Liver (tissue), 8 donors: ENCODE measurements at regions not wholly inside any gene's neighbourhood (a gene's known extent, or its start where the extent isn't known, plus 50 kb on each side); places are given as distances from the start of the nearest gene placed in this dataset.

Source experiments
- DNase-seq: peaks from one replicate; pipeline ENCODE4 v3.0.0-alpha.2; 2017; ENCODE audit warnings: low spot score
- H3K27ac ChIP-seq, 2 donors: one replicate each; pipeline ENCODE4 v1.7.0; 2013; ENCODE audit warnings: inconsistent platforms in 2 of 2, low read length in 2 of 2, control low read depth in 1 of 2, low read depth in 1 of 2, mild to moderate bottlenecking in 1 of 2
- H3K27me3 ChIP-seq, 4 donors: one replicate each; pipeline versions ENCODE4 v1.6.1 to v1.7.0; 2013; ENCODE audit warnings: low read length in 3 of 4, inconsistent platforms in 1 of 4, mild to moderate bottlenecking in 1 of 4, moderate library complexity in 1 of 4; ENCODE audit not compliant: control insufficient read depth in 4 of 4, insufficient read depth in 4 of 4
- H3K36me3 ChIP-seq, 4 donors: one replicate each; pipeline versions ENCODE4 v1.6.1 to v1.7.0; 2013; ENCODE audit warnings: low read length in 3 of 4, mild to moderate bottlenecking in 3 of 4, low read depth in 1 of 4, moderate library complexity in 1 of 4; ENCODE audit not compliant: control insufficient read depth in 4 of 4, insufficient read depth in 3 of 4
- H3K4me1 ChIP-seq, 4 donors: one replicate each; pipeline versions ENCODE4 v1.6.1 to v1.7.0; 2013; ENCODE audit warnings: low read length in 3 of 4, mild to moderate bottlenecking in 3 of 4, moderate library complexity in 1 of 4; ENCODE audit not compliant: control insufficient read depth in 4 of 4, insufficient read depth in 4 of 4
- H3K4me3 ChIP-seq, 3 donors: one replicate each; pipeline versions ENCODE4 v1.6.1 to v1.7.0; 2013; ENCODE audit warnings: low read length in 3 of 3, control low read depth in 1 of 3, low read depth in 1 of 3, mild to moderate bottlenecking in 1 of 3
- H3K9ac ChIP-seq, 2 donors: one replicate each; pipeline ENCODE4 v1.7.0; 2013; ENCODE audit warnings: low read length in 2 of 2, mild to moderate bottlenecking in 2 of 2, moderate library complexity in 2 of 2, control low read depth in 1 of 2, low read depth in 1 of 2
- H3K9me3 ChIP-seq, 4 donors: one replicate each; pipeline versions ENCODE4 v1.6.1 to v1.7.0; 2013; ENCODE audit warnings: low read length in 3 of 4; ENCODE audit not compliant: control insufficient read depth in 4 of 4
- ATF3 ChIP-seq: IDR thresholded peaks from 2 replicates; pipeline ENCODE4 v1.6.1; 2016; ENCODE audit warnings: antibody characterized with exemption
- CTCF ChIP-seq: fragments of 150-350 bp; IDR thresholded peaks from 2 replicates; pipeline ENCODE4 v1.5.1; 2017; ENCODE audit warnings: improper control_type of control experiment, low read depth, low read length; ENCODE audit not compliant: missing input control
- EGR1 ChIP-seq, 2 donors: IDR thresholded peaks; 2 replicates each; pipeline ENCODE4 v1.6.1; 2016 to 2018; ENCODE audit warnings: antibody characterized with exemption in 2 of 2, low read depth in 2 of 2
- FOXA1 ChIP-seq: IDR thresholded peaks from 2 replicates; pipeline ENCODE4 v1.6.1; 2016; ENCODE audit warnings: antibody characterized with exemption
- FOXA2 ChIP-seq: IDR thresholded peaks from 2 replicates; pipeline ENCODE4 v1.6.1; 2016; ENCODE audit warnings: antibody characterized with exemption
- GABPA ChIP-seq, 2 donors: IDR thresholded peaks in 1 of 2; conservative IDR thresholded peaks in 1 of 2; 2 replicates each; pipeline ENCODE4 v1.6.1; 2016; ENCODE audit warnings: antibody characterized with exemption in 2 of 2, mild to moderate bottlenecking in 1 of 2, moderate library complexity in 1 of 2
- HNF4A ChIP-seq, 2 donors: conservative IDR thresholded peaks; 2 replicates each; pipeline ENCODE4 v1.6.1; 2016; ENCODE audit warnings: antibody characterized with exemption in 2 of 2, mild to moderate bottlenecking in 2 of 2
- HNF4G ChIP-seq: IDR thresholded peaks from 2 replicates; pipeline ENCODE4 v1.6.1; 2016; ENCODE audit warnings: antibody characterized with exemption
- JUND ChIP-seq, 2 donors: IDR thresholded peaks; 2 replicates each; pipeline ENCODE4 v1.6.1; 2016; ENCODE audit warnings: antibody characterized with exemption in 2 of 2
- NR2F2 ChIP-seq: IDR thresholded peaks from 2 replicates; pipeline ENCODE4 v1.6.1; 2016; ENCODE audit warnings: antibody characterized with exemption
- RAD21 ChIP-seq, 2 donors: IDR thresholded peaks; 2 replicates each; pipeline ENCODE4 v1.6.1; 2016; ENCODE audit warnings: antibody characterized with exemption in 2 of 2, mild to moderate bottlenecking in 2 of 2
- REST ChIP-seq: IDR thresholded peaks from 2 replicates; pipeline ENCODE4 v1.6.1; 2016; ENCODE audit warnings: antibody characterized with exemption, mild to moderate bottlenecking
- RXRA ChIP-seq, 2 donors: IDR thresholded peaks; 2 replicates each; pipeline ENCODE4 v1.6.1; 2017 to 2018; ENCODE audit warnings: antibody characterized with exemption in 2 of 2, mild to moderate bottlenecking in 1 of 2
- SP1 ChIP-seq: IDR thresholded peaks from 2 replicates; pipeline ENCODE4 v1.6.1; 2018; ENCODE audit warnings: antibody characterized with exemption, mild to moderate bottlenecking
- TAF1 ChIP-seq: conservative IDR thresholded peaks from 2 replicates; pipeline ENCODE4 v1.6.1; 2016; ENCODE audit warnings: antibody characterized with exemption, mild to moderate bottlenecking
- YY1 ChIP-seq: IDR thresholded peaks from 2 replicates; pipeline ENCODE4 v1.6.1; 2016; ENCODE audit warnings: antibody characterized with exemption, mild to moderate bottlenecking
- ZBTB33 ChIP-seq: IDR thresholded peaks from 2 replicates; pipeline ENCODE4 v1.6.1; 2016; ENCODE audit warnings: antibody characterized with exemption
- WGBS: extraction: QIAGEN DNeasy Blood & Tissue Kit; methylation state at CpG from one replicate; pipeline ENCODE4 v1.1.7; 2013; 5-methylcytosine and 5-hydroxymethylcytosine counted together
- donor health status: healthy.
- donor health status: healthy.
- donor health status: healthy.
- donor health status: healthy.
- donor health status: healthy.

- no peaks in the 10 kb centered on the region for H3K4me1 ChIP-seq
- H3K4me3 ChIP-seq: no peak overlapping the region
- DNase-seq: no peak
- H3K9ac ChIP-seq: no peak overlapping the region
- H3K9me3 ChIP-seq: no peaks in the 10 kb centered on the region
- no peak for TF ChIP-seq CTCF
- no peak for TF ChIP-seq TAF1
- TF ChIP-seq HNF4G: no peak
- no peak for TF ChIP-seq EGR1 (IDR thresholded peaks at IDR 0.05; ENCODE audit: low read depth in 2 of 2)
- TF ChIP-seq NR2F2: no peak
- TF ChIP-seq ZBTB33: no peak
- no peak for TF ChIP-seq FOXA1
- TF ChIP-seq ATF3: no peak
- TF ChIP-seq SP1: no peak
- TF ChIP-seq REST: no peak
- H3K27me3 ChIP-seq: no peaks in the 10 kb centered on the region
- H3K36me3 ChIP-seq: no peaks in the 10 kb centered on the region
- no peak overlapping the region for H3K27ac ChIP-seq
These were observed 126.6 kb upstream of the PRKD1 start for GRCh38 chr14:30054201-30054600.

- Histone ChIP-seq H3K9me3 (no peaks in the 10 kb centered on the region), H3K4me3 (no peak overlapping the region), H3K27me3 (no peaks in the 10 kb centered on the region), H3K9ac (no peak overlapping the region), H3K36me3 (no peaks in the 10 kb centered on the region), H3K27ac (no peak overlapping the region), H3K4me1 (no peaks in the 10 kb centered on the region)
- 92% methylated on average over 1 of the region's 1 CpG for WGBS
- no peak for DNase-seq
- TF ChIP-seq TAF1 (no peak), EGR1 (IDR thresholded peaks at IDR 0.05; ENCODE audit: low read depth in 2 of 2) (no peak), YY1 (no peak), HNF4A (conservative IDR thresholded peaks at IDR 0.05) (no peak), FOXA2 (no peak), NR2F2 (no peak), RAD21 (IDR thresholded peaks at IDR 0.05) (no peak), ATF3 (no peak), GABPA (IDR thresholded peaks at IDR 0.05 in 1 of 2, conservative IDR thresholded peaks at IDR 0.05 in 1 of 2) (no peak), JUND (IDR thresholded peaks at IDR 0.05) (no peak), CTCF (no peak), RXRA (IDR thresholded peaks at IDR 0.05) (no peak), REST (no peak)
These were observed 130.8 kb upstream of the PRKD1 start for GRCh38 chr14:30058401-30058800.
